K562 (cell line): ENCODE measurements at regions not wholly inside any gene's neighbourhood (a gene's known extent, or its start where the extent isn't known, plus 50 kb on each side); places are given as distances from the start of the nearest gene placed in this dataset.

ENCODE experiments used
- ATAC-seq: fragments of 200-7000 bp; cut with Tn5 transposase; 3 replicates; pipeline ENCODE4 v1.9.1; 2020; ENCODE audit warnings: moderate library complexity
- BruUV-seq: library from RNA; stranded (reverse); fragments of 400-500 nt; replicated peaks from 2 replicates; lab custom pipeline; 2021; lab: Mats Ljungman, UMichigan
- CTCF ChIA-PET: fragments of 300-600 bp; formaldehyde crosslinking; extraction: SDS; loops from one replicate; lab custom pipeline; 2021; ENCODE audit warnings: low intra/inter-chr PET ratio; lab: Yijun Ruan, JAX
- POLR2A ChIA-PET: fragments of 300-600, 350-650 bp; sonication (Branson Sonifier 250); formaldehyde crosslinking; extraction: SDS; loops from one replicate; lab custom pipeline; 2021; ENCODE audit warnings: antibody characterized with exemption, inconsistent platforms; lab: Yijun Ruan, JAX
- DNase-seq, 4 experiments: peaks; one replicate each; pipeline versions ENCODE4 v3.0.0 to v3.0.0-alpha.2; 2011 to 2018; ENCODE audit warnings: low spot score in 3 of 4, mixed read lengths in 3 of 4; ENCODE audit errors: extremely low read depth in 1 of 4
- FAIRE-seq: peaks from 2 replicates; lab custom pipeline; 2011; peaks lifted over from hg19 to GRCh38; lab: Jason Lieb, UNC
- H2AFZ ChIP-seq: 2 replicates; pipeline ENCODE4 v1.6.0; 2011; ENCODE audit warnings: low read depth, low read length, control low read depth, inconsistent platforms
- H3K27ac ChIP-seq: fragments of 200-600 bp; 3 replicates; pipeline ENCODE4 v1.8.0; 2011; ENCODE audit warnings: low read depth, mild to moderate bottlenecking, control low read depth, inconsistent platforms, low read length, moderate library complexity, mixed read lengths; ENCODE audit errors: extremely low read depth
- H3K27me3 ChIP-seq, 2 experiments: fragments of 300-600 bp in 1 of 2; 2 replicates in 1 of 2; 3 replicates in 1 of 2; pipeline versions ENCODE4 v1.6.0 to v1.8.0; 2011; ENCODE audit warnings: inconsistent platforms in 2 of 2, low read length in 2 of 2, mild to moderate bottlenecking in 1 of 2, mixed read lengths in 1 of 2, moderate library complexity in 1 of 2; ENCODE audit not compliant: control insufficient read depth in 2 of 2, insufficient read depth in 2 of 2
- H3K36me3 ChIP-seq: fragments of 300-600 bp; 3 replicates; pipeline ENCODE4 v1.8.0; 2011; ENCODE audit warnings: mild to moderate bottlenecking, low read length, inconsistent platforms; ENCODE audit not compliant: control insufficient read depth, insufficient read depth
- H3K4me1 ChIP-seq, 2 experiments: fragments of 200-600 bp in 1 of 2; replicated peaks in 1 of 2; 2 replicates in 1 of 2; 3 replicates in 1 of 2; pipeline versions ENCODE4 v1.5.1 to v1.8.0; 2011; ENCODE audit warnings: inconsistent platforms in 2 of 2, low read length in 2 of 2, mild to moderate bottlenecking in 1 of 2, mixed read lengths in 1 of 2, moderate library complexity in 1 of 2; ENCODE audit not compliant: control insufficient read depth in 2 of 2, insufficient read depth in 2 of 2
- H3K4me2 ChIP-seq: 2 replicates; pipeline ENCODE4 v1.6.1; 2011; ENCODE audit warnings: low read length, control low read depth, inconsistent platforms, mixed read lengths; ENCODE audit not compliant: insufficient read depth
- H3K4me3 ChIP-seq: fragments of 200-600 bp; sonication (generic), shearing (Covaris generic); 2 replicates; pipeline ENCODE4 v1.5.1; 2016; ENCODE audit warnings: control low read depth, inconsistent platforms
- H3K79me2 ChIP-seq: fragments of 200-600 bp; 3 replicates; pipeline ENCODE4 v1.8.0; 2011; ENCODE audit warnings: low read length, inconsistent platforms; ENCODE audit not compliant: control insufficient read depth, insufficient read depth
- H3K9ac ChIP-seq, 2 experiments: 2 replicates each; pipeline versions ENCODE4 v1.6.0 to v1.6.1; 2011; ENCODE audit warnings: low read depth in 2 of 2, low read length in 2 of 2, control low read depth in 1 of 2, inconsistent platforms in 1 of 2, mild to moderate bottlenecking in 1 of 2, mixed read lengths in 1 of 2; ENCODE audit not compliant: insufficient read depth in 1 of 2
- H3K9me1 ChIP-seq: one replicate; pipeline ENCODE4 v1.6.0; 2011; ENCODE audit warnings: inconsistent platforms, mild to moderate bottlenecking, low read length, moderate library complexity; ENCODE audit not compliant: control insufficient read depth, insufficient read depth
- H3K9me3 ChIP-seq: replicated peaks from 2 replicates; pipeline ENCODE4 v1.5.1; 2011; ENCODE audit warnings: low read depth, low read length, inconsistent platforms; ENCODE audit not compliant: control insufficient read depth, insufficient read depth
- H4K20me1 ChIP-seq: replicated peaks from 2 replicates; pipeline ENCODE4 v1.6.1; 2011; ENCODE audit warnings: low read length, inconsistent platforms, mixed read lengths; ENCODE audit not compliant: control insufficient read depth, insufficient read depth
- ATF2 ChIP-seq: sonication (generic); formaldehyde crosslinking; IDR thresholded peaks from 2 replicates; pipeline ENCODE4 v1.8.1; 2022; ENCODE audit warnings: missing genetic modification reagents
- HMGN3 ChIP-seq: IDR thresholded peaks from 2 replicates; pipeline ENCODE4 v1.6.1; 2011; ENCODE audit warnings: borderline replicate concordance, low read depth, mild to moderate bottlenecking, mixed read lengths, low read length; ENCODE audit not compliant: insufficient read length; ENCODE audit errors: extremely low read depth
- JUND ChIP-seq, 2 experiments: IDR thresholded peaks; 2 replicates in 1 of 2; 3 replicates in 1 of 2; pipeline ENCODE4 v1.6.1; 2011; ENCODE audit warnings: borderline replicate concordance in 2 of 2, low read depth in 2 of 2, low read length in 2 of 2, improper control_type of control experiment in 1 of 2, missing biosample characterization in 1 of 2, missing genetic modification characterization in 1 of 2, missing genetic modification reagents in 1 of 2
- KLF13 ChIP-seq: fragments of 450-650 bp; IDR thresholded peaks from 2 replicates; pipeline ENCODE4 v1.6.1; 2016; ENCODE audit warnings: missing genetic modification characterization, low read depth, mild to moderate bottlenecking, missing compliant biosample characterization, moderate library complexity, borderline replicate concordance
- MAZ ChIP-seq, 2 experiments: fragments of 450-650 bp in 1 of 2; sonication (generic) in 1 of 2; formaldehyde crosslinking; IDR thresholded peaks in 1 of 2; conservative IDR thresholded peaks in 1 of 2; 2 replicates each; pipeline versions ENCODE4 v1.4.0 to v1.5.0; 2020; ENCODE audit warnings: mild to moderate bottlenecking in 1 of 2, missing genetic modification reagents in 1 of 2
- MCM5 ChIP-seq: fragments of 450-650 bp; IDR thresholded peaks from 2 replicates; pipeline ENCODE4 v1.6.1; 2016; ENCODE audit warnings: low read depth
- NFATC3 ChIP-seq: fragments of 450-650 bp; IDR thresholded peaks from 2 replicates; pipeline ENCODE4 v1.6.1; 2017; ENCODE audit warnings: mild to moderate bottlenecking
- NR2F6 ChIP-seq: fragments of 450-650 bp; formaldehyde crosslinking; IDR thresholded peaks from 2 replicates; pipeline ENCODE4 v1.4.0; 2020; ENCODE audit warnings: mild to moderate bottlenecking
- SLC30A9 ChIP-seq: fragments of 250-450 bp; sonication (Bioruptor Pico); IDR thresholded peaks from 2 replicates; pipeline ENCODE4 v1.8.0; 2022; ENCODE audit warnings: mild to moderate bottlenecking, moderate library complexity
- WGBS: fragments of 100-300 bp; shearing (Covaris generic); methylation state at CpG from one replicate; pipeline ENCODE4 v1.1.6; 2016; ENCODE audit warnings: low coverage, mixed read lengths; ENCODE audit not compliant: insufficient coverage; ENCODE audit errors: missing lambda C conversion rate; 5-methylcytosine and 5-hydroxymethylcytosine counted together
- in situ Hi-C: fragments of 300-500 bp; cut with MboI; formaldehyde crosslinking; loops from 4 replicates; pipeline ENCODE4 v1.15.0; 2018; ENCODE audit warnings: inconsistent platforms, mixed read lengths
- intact Hi-C: fragments of 100-400 bp; cut with micrococcal nuclease; formaldehyde crosslinking; loops from 2 replicates; pipeline ENCODE4 v1.14.2; 2022

DNA sequence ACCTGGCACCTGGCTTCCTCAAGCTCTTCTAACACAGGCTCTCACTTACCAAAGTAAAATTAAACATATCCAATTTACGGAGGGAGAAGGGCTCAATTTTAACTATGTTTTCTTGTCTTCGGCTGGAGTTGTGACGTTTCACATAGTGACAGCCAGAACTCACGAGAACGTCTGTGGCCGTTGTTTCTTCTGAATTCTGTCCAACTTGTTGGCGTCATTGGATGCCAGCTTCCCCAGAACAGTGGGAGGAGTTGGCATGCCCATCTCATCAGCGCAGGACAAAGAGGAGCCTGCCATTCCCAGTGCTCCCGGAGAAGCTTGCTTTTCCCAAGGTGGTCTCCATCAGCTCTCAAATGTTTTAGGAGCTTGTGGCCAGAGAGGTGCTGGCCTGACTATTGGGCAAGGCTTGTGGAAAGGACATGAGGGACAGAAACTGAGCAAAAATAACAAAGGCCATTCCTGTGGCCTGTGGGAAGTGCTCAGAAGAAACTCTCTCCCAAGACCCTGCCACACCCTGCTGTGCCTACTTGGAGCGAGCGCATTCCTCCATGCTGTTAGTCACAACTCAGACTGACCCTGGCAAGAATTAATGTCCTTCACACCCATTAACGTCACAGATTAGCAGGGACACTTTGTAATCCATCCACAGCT, 265.4 kb upstream of the CDH4 start:
- Histone ChIP-seq H3K9me1 (no peaks in the 10 kb centered on the region), H3K9ac (no peak overlapping the region), H3K36me3 (no peaks in the 10 kb centered on the region), H3K4me2 (no peak overlapping the region), H3K27me3 (peaks cover 0 to 16% of the 10 kb centered on the region in 2 experiments; a peak in 2 of 5 replicates), H3K4me3 (no peak overlapping the region), H2AFZ (no peak overlapping the region), H3K4me1 (no peaks in the 10 kb centered on the region), H3K9me3 (no peaks in the 10 kb centered on the region), H4K20me1 (no peaks in the 10 kb centered on the region), H3K79me2 (no peaks in the 10 kb centered on the region), H3K27ac (no peak overlapping the region)
- no peak for DNase-seq
- ATAC-seq: no peak
- no TSS peak for BruUV-seq
- TF ChIP-seq MCM5 (no peak), NR2F6 (CRISPR knock-in tag) (no peak), HMGN3 (no peak), KLF13 (no peak), SLC30A9 (CRISPR knock-in tag) (no peak), JUND (IDR thresholded peaks at IDR 0.05; ENCODE audit: borderline replicate concordance, low read depth, low read length) (no peak), JUND (tag; IDR thresholded peaks at IDR 0.05; ENCODE audit: borderline replicate concordance, low read depth, low read length) (no peak), MAZ (CRISPR knock-in tag; conservative IDR thresholded peaks at IDR 0.05 in 1 of 2, IDR thresholded peaks at IDR 0.05 in 1 of 2) (no peak), NFATC3 (no peak), ATF2 (CRISPR knock-in tag) (no peak)
- in situ Hi-C loops (no loop called here), intact Hi-C loops (no loop called here)
- ChIA-PET POLR2A (no interaction called here), CTCF (no interaction called here)
- no peak for FAIRE-seq
- WGBS: under 1% methylated on average over 12 of the region's 12 CpGs
